Osteoblast (primary cell): ENCODE measurements at regions not wholly inside any gene's neighbourhood (a gene's known extent, or its start where the extent isn't known, plus 50 kb on each side); places are given as distances from the start of the nearest gene placed in this dataset.

Experiments used
- DNase-seq: peaks from one replicate; pipeline ENCODE4 v3.0.0; 2011; ENCODE audit warnings: low spot score, mixed read lengths; ENCODE audit not compliant: insufficient read length; ENCODE audit errors: missing footprints
- H2AFZ ChIP-seq: 2 replicates; pipeline ENCODE4 v1.6.0; 2011; ENCODE audit warnings: mild to moderate bottlenecking, low read length
- H3K27ac ChIP-seq: 2 replicates; pipeline ENCODE4 v1.5.1; 2011; ENCODE audit warnings: mild to moderate bottlenecking, low read depth, low read length, moderate library complexity
- H3K27me3 ChIP-seq: 2 replicates; pipeline ENCODE4 v1.6.0; 2012; ENCODE audit warnings: mild to moderate bottlenecking, control low read depth, inconsistent platforms, low read length, moderate library complexity; ENCODE audit not compliant: insufficient read depth
- H3K36me3 ChIP-seq: 2 replicates; pipeline ENCODE4 v1.5.1; 2011; ENCODE audit warnings: mild to moderate bottlenecking, low read length, control low read depth, moderate library complexity; ENCODE audit not compliant: insufficient read depth
- H3K4me1 ChIP-seq: 2 replicates; pipeline ENCODE4 v1.5.1; 2011; ENCODE audit warnings: mild to moderate bottlenecking, low read length, control low read depth, moderate library complexity; ENCODE audit not compliant: insufficient read depth
- H3K4me2 ChIP-seq: 2 replicates; pipeline ENCODE4 v1.6.0; 2011; ENCODE audit warnings: mild to moderate bottlenecking, low read length; ENCODE audit not compliant: insufficient read depth
- H3K4me3 ChIP-seq: fragments of 200-600 bp; sonication (generic); 3 replicates; pipeline ENCODE4 v1.5.1; 2012; ENCODE audit warnings: mild to moderate bottlenecking, low read length, inconsistent platforms; ENCODE audit not compliant: insufficient read depth
- H3K79me2 ChIP-seq: 2 replicates; pipeline ENCODE4 v1.6.0; 2012; ENCODE audit warnings: mild to moderate bottlenecking, low read length, control low read depth, inconsistent platforms; ENCODE audit not compliant: insufficient read depth
- H3K9me3 ChIP-seq: 2 replicates; pipeline ENCODE4 v1.5.1; 2011; ENCODE audit warnings: low read depth, low read length, control low read depth
- H4K20me1 ChIP-seq: 2 replicates; pipeline ENCODE4 v1.6.0; 2012; ENCODE audit warnings: mild to moderate bottlenecking, low read length, control low read depth; ENCODE audit not compliant: insufficient read depth
- TF ChIP-seq, protein P1 (sequence below): IDR thresholded peaks from 2 replicates; pipeline ENCODE4 v1.5.1; 2011; ENCODE audit warnings: mild to moderate bottlenecking, low read depth, low read length, moderate library complexity; ENCODE audit errors: extremely low read depth

DNA sequence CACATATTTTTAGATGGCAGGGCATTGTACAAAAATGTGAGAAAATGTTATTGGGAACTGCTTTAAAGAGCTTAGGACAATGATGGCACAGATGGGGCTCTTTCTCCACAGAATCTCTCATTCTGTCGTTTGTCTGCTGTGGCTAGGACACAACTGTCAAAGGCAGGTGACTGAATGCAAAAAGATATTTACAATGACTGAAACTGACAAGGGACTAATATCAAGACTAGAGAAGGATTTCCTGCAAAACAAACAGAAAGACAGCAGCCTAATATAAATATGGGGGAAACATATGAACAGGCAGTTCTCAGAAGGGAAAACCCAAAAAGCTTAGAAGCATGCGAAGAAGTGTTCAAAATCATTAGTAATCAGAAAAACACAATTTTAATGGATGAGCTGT lies 177.5 kb upstream of the AFF2 start:
- Histone ChIP-seq H3K4me3 (no peak overlapping the region), H3K4me1 (no peaks in the 10 kb centered on the region), H3K9me3 (no peaks in the 10 kb centered on the region), H3K27me3 (no peaks in the 10 kb centered on the region), H3K4me2 (no peak overlapping the region), H3K79me2 (no peaks in the 10 kb centered on the region), H2AFZ (no peak overlapping the region), H3K36me3 (no peaks in the 10 kb centered on the region), H3K27ac (no peak overlapping the region), H4K20me1 (no peaks in the 10 kb centered on the region)
- TF ChIP-seq, protein P1, sequence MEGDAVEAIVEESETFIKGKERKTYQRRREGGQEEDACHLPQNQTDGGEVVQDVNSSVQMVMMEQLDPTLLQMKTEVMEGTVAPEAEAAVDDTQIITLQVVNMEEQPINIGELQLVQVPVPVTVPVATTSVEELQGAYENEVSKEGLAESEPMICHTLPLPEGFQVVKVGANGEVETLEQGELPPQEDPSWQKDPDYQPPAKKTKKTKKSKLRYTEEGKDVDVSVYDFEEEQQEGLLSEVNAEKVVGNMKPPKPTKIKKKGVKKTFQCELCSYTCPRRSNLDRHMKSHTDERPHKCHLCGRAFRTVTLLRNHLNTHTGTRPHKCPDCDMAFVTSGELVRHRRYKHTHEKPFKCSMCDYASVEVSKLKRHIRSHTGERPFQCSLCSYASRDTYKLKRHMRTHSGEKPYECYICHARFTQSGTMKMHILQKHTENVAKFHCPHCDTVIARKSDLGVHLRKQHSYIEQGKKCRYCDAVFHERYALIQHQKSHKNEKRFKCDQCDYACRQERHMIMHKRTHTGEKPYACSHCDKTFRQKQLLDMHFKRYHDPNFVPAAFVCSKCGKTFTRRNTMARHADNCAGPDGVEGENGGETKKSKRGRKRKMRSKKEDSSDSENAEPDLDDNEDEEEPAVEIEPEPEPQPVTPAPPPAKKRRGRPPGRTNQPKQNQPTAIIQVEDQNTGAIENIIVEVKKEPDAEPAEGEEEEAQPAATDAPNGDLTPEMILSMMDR = no peak
- DNase-seq = no peak

DNA sequence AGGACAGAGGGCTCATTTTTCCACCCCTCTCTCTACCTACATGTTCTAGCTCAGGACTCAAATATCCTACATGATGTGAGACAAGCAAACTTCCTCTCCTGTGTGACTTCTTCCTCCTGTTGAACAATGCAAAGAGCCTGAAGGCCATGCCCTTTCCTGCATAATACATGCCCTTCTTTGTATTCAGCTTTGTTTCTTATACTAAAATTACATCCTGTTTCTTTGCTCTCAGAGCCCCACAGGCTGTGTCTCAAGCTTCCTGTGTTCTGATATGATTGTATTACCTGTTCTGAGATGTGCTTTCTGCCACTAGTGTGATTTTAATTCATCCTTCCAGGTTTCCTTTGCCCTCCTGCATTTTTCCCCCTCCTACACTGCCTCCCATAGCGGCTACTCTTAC lies 166.4 kb upstream of the AFF2 start:
- Histone ChIP-seq H3K79me2 (no peaks in the 10 kb centered on the region), H3K27ac (no peak overlapping the region), H2AFZ (no peak overlapping the region), H3K27me3 (no peaks in the 10 kb centered on the region), H3K4me2 (no peak overlapping the region), H3K4me1 (no peaks in the 10 kb centered on the region), H3K36me3 (no peaks in the 10 kb centered on the region), H4K20me1 (no peaks in the 10 kb centered on the region), H3K9me3 (no peaks in the 10 kb centered on the region), H3K4me3 (no peak overlapping the region)
- no peak for DNase-seq
- TF ChIP-seq, protein P1 = no peak

DNA sequence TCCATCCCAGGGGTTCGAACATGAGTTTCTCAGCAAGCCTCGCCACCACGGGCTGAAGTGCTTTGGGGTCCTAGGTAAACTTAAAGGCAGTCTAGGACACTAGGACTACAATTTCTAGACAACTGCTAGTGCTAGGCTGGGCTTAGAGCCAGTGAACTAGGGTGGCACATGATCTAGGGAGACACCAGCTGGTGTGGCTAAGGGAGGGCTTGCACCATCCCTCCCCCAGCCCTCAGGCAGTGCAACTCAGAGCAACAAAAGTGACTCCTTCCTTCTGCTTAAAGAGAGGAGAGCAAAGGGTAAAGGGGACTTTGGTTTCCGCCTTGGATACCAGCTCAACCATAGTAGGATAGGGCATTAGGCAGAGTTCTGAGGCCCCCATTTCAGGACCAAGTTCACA lies 162.5 kb upstream of the AFF2 start:
- no peaks in the 10 kb centered on the region for H4K20me1 ChIP-seq
- no peaks in the 10 kb centered on the region for H3K27me3 ChIP-seq
- H3K4me3 ChIP-seq = no peak overlapping the region
- H3K79me2 ChIP-seq = no peaks in the 10 kb centered on the region
- no peaks in the 10 kb centered on the region for H3K4me1 ChIP-seq
- H3K27ac ChIP-seq = no peak overlapping the region
- no peak overlapping the region for H2AFZ ChIP-seq
- TF ChIP-seq, protein P1 = no peak
- DNase-seq = no peak
- no peak overlapping the region for H3K4me2 ChIP-seq
- H3K9me3 ChIP-seq = no peaks in the 10 kb centered on the region
- H3K36me3 ChIP-seq = no peaks in the 10 kb centered on the region

DNA sequence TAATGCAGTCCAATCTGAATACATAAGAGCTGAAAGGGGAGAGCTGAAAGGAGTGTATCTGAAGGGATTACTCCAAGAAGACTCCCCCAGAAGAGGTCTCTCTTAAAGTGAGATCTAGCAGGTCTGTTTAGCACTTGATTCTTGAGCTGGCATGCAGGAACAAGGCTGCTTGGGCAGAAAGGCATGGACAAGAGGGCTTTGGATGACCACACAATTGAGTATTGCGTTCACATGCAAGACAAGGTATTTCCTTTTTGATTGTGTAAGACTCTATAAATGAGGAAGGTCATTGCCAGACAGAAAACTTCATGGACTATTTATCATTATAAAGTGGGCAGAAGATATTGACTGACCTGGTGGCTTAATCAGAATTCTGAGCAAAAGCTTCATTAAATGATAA lies 145.5 kb upstream of the AFF2 start:
- Histone ChIP-seq H3K27me3 (no peaks in the 10 kb centered on the region), H3K4me2 (no peak overlapping the region), H3K27ac (no peak overlapping the region), H4K20me1 (no peaks in the 10 kb centered on the region), H3K4me1 (no peaks in the 10 kb centered on the region), H3K4me3 (no peak overlapping the region), H2AFZ (no peak overlapping the region), H3K9me3 (peaks cover 2% of the 10 kb centered on the region), H3K79me2 (no peaks in the 10 kb centered on the region), H3K36me3 (no peaks in the 10 kb centered on the region)
- no peak for DNase-seq
- TF ChIP-seq, protein P1 = no peak
